Stimulated activated naive CD8-positive, alpha-beta T cell treated with anti-CD3 and anti-CD28 coated beads, Interleukin-15, Interleukin-2, amounts not matched to agents 100 ng/mL and 50 ng/mL, for 24 hours (primary cell): ENCODE measurements at regions not wholly inside any gene's neighbourhood (a gene's known extent, or its start where the extent isn't known, plus 50 kb on each side); places are given as distances from the start of the nearest gene placed in this dataset.

Experiments used
- H3K27ac Mint-ChIP-seq: one replicate; pipeline ENCODE4 v1.8.0; 2021; ENCODE audit warnings: mild to moderate bottlenecking, mixed read lengths
- H3K27me3 Mint-ChIP-seq: one replicate; pipeline ENCODE4 v1.8.0; 2021; ENCODE audit warnings: mixed read lengths
- H3K36me3 Mint-ChIP-seq: one replicate; pipeline ENCODE4 v1.8.0; 2021; ENCODE audit warnings: low read depth, mixed read lengths
- H3K4me1 Mint-ChIP-seq: one replicate; pipeline ENCODE4 v1.8.0; 2021; ENCODE audit warnings: low read depth, mixed read lengths
- H3K4me3 Mint-ChIP-seq: one replicate; pipeline ENCODE4 v1.8.0; 2021; ENCODE audit warnings: mild to moderate bottlenecking, mixed read lengths
- H3K9me3 Mint-ChIP-seq: one replicate; pipeline ENCODE4 v1.8.0; 2021; ENCODE audit warnings: mixed read lengths

GRCh38 chr6:23414922-23415321 is 711.1 kb upstream of the NRSN1 start:
- no peaks in the 10 kb centered on the region for H3K36me3 Mint-ChIP-seq
- no peak overlapping the region for H3K27ac Mint-ChIP-seq
- H3K27me3 Mint-ChIP-seq, result no peaks in the 10 kb centered on the region
- H3K4me1 Mint-ChIP-seq, result no peaks in the 10 kb centered on the region
- peaks cover 7% of the 10 kb centered on the region for H3K9me3 Mint-ChIP-seq
- H3K4me3 Mint-ChIP-seq, result no peak overlapping the region

- Mint-ChIP-seq H3K4me3 (no peak overlapping the region), H3K4me1 (no peaks in the 10 kb centered on the region), H3K36me3 (no peaks in the 10 kb centered on the region), H3K9me3 (peaks cover under 1% of the 10 kb centered on the region), H3K27me3 (no peaks in the 10 kb centered on the region), H3K27ac (no peak overlapping the region)
These were observed 710.1 kb upstream of the NRSN1 start for GRCh38 chr6:23415819-23416427.

- Mint-ChIP-seq H3K9me3 (peaks cover 4% of the 10 kb centered on the region), H3K27ac (no peak overlapping the region), H3K27me3 (no peaks in the 10 kb centered on the region), H3K4me1 (no peaks in the 10 kb centered on the region), H3K36me3 (no peaks in the 10 kb centered on the region), H3K4me3 (no peak overlapping the region)
These were observed 708.9 kb upstream of the NRSN1 start for GRCh38 chr6:23417133-23417532.

GRCh38 chr6:23418095-23418494 is 707.9 kb upstream of the NRSN1 start:
- Mint-ChIP-seq H3K4me1 (no peaks in the 10 kb centered on the region), H3K9me3 (peaks cover 5% of the 10 kb centered on the region), H3K27ac (no peak overlapping the region), H3K36me3 (no peaks in the 10 kb centered on the region), H3K27me3 (no peaks in the 10 kb centered on the region), H3K4me3 (no peak overlapping the region)

GRCh38 chr6:23419046-23419445 is 707.0 kb upstream of the NRSN1 start:
- H3K36me3 Mint-ChIP-seq, result no peaks in the 10 kb centered on the region
- H3K4me1 Mint-ChIP-seq, result no peaks in the 10 kb centered on the region
- H3K27me3 Mint-ChIP-seq, result no peaks in the 10 kb centered on the region
- H3K4me3 Mint-ChIP-seq, result no peak overlapping the region
- H3K27ac Mint-ChIP-seq, result no peak overlapping the region
- H3K9me3 Mint-ChIP-seq, result peaks cover 6% of the 10 kb centered on the region

GRCh38 chr6:23420659-23421350 is 705.2 kb upstream of the NRSN1 start:
- Mint-ChIP-seq H3K27ac (no peak overlapping the region), H3K4me1 (no peaks in the 10 kb centered on the region), H3K27me3 (no peaks in the 10 kb centered on the region), H3K9me3 (peaks cover 12% of the 10 kb centered on the region), H3K36me3 (no peaks in the 10 kb centered on the region), H3K4me3 (no peak overlapping the region)

- H3K4me1 Mint-ChIP-seq, result no peaks in the 10 kb centered on the region
- no peaks in the 10 kb centered on the region for H3K36me3 Mint-ChIP-seq
- no peak overlapping the region for H3K27ac Mint-ChIP-seq
- H3K9me3 Mint-ChIP-seq, result peaks cover 12% of the 10 kb centered on the region
- H3K27me3 Mint-ChIP-seq, result no peaks in the 10 kb centered on the region
- no peak overlapping the region for H3K4me3 Mint-ChIP-seq
These were observed 701.4 kb upstream of the NRSN1 start for GRCh38 chr6:23424584-23424983.

GRCh38 chr6:23435126-23435525 is 690.9 kb upstream of the NRSN1 start:
- Mint-ChIP-seq H3K4me3 (no peak overlapping the region), H3K36me3 (no peaks in the 10 kb centered on the region)

GRCh38 chr6:23435798-23436197 is 690.2 kb upstream of the NRSN1 start:
- H3K36me3 Mint-ChIP-seq, result no peaks in the 10 kb centered on the region
- H3K4me1 Mint-ChIP-seq, result no peaks in the 10 kb centered on the region
- H3K27ac Mint-ChIP-seq, result no peak overlapping the region
- no peaks in the 10 kb centered on the region for H3K27me3 Mint-ChIP-seq
- H3K9me3 Mint-ChIP-seq, result peaks cover 5% of the 10 kb centered on the region
- no peak overlapping the region for H3K4me3 Mint-ChIP-seq

More at GRCh38 chr6:23435126-23435525, 690.9 kb upstream of the NRSN1 start:
- peaks cover 10% of the 10 kb centered on the region for H3K9me3 Mint-ChIP-seq
- H3K27ac Mint-ChIP-seq, result no peak overlapping the region
- no peaks in the 10 kb centered on the region for H3K4me1 Mint-ChIP-seq
- no peaks in the 10 kb centered on the region for H3K27me3 Mint-ChIP-seq

- Mint-ChIP-seq H3K9me3 (no peaks in the 10 kb centered on the region), H3K27ac (no peak overlapping the region), H3K36me3 (no peaks in the 10 kb centered on the region), H3K27me3 (no peaks in the 10 kb centered on the region), H3K4me3 (no peak overlapping the region), H3K4me1 (no peaks in the 10 kb centered on the region)
These were observed 684.1 kb upstream of the NRSN1 start for GRCh38 chr6:23441808-23442461.

- Mint-ChIP-seq H3K4me1 (no peaks in the 10 kb centered on the region), H3K27me3 (no peaks in the 10 kb centered on the region), H3K4me3 (no peak overlapping the region), H3K27ac (no peak overlapping the region), H3K9me3 (no peaks in the 10 kb centered on the region), H3K36me3 (no peaks in the 10 kb centered on the region)
These were observed 680.8 kb upstream of the NRSN1 start for GRCh38 chr6:23445157-23445710.

- Mint-ChIP-seq H3K9me3 (no peaks in the 10 kb centered on the region), H3K27ac (no peak overlapping the region), H3K27me3 (no peaks in the 10 kb centered on the region), H3K36me3 (no peaks in the 10 kb centered on the region), H3K4me1 (no peaks in the 10 kb centered on the region), H3K4me3 (no peak overlapping the region)
These were observed 679.5 kb upstream of the NRSN1 start for GRCh38 chr6:23446469-23446967.

GRCh38 chr6:23447731-23448130 is 678.3 kb upstream of the NRSN1 start:
- no peaks in the 10 kb centered on the region for H3K27me3 Mint-ChIP-seq
- no peak overlapping the region for H3K27ac Mint-ChIP-seq
- no peaks in the 10 kb centered on the region for H3K36me3 Mint-ChIP-seq
- no peaks in the 10 kb centered on the region for H3K4me1 Mint-ChIP-seq
- peaks cover 3% of the 10 kb centered on the region for H3K9me3 Mint-ChIP-seq
- H3K4me3 Mint-ChIP-seq, result no peak overlapping the region

GRCh38 chr6:23448281-23448680 is 677.7 kb upstream of the NRSN1 start:
- Mint-ChIP-seq H3K4me1 (no peaks in the 10 kb centered on the region), H3K4me3 (no peak overlapping the region)

More at GRCh38 chr6:23448281-23448680, 677.7 kb upstream of the NRSN1 start:
- Mint-ChIP-seq H3K36me3 (no peaks in the 10 kb centered on the region), H3K9me3 (peaks cover 7% of the 10 kb centered on the region), H3K27me3 (no peaks in the 10 kb centered on the region), H3K27ac (no peak overlapping the region)
